ENCODE measurements at regions not wholly inside any gene's neighbourhood (a gene's known extent, or its start where the extent isn't known, plus 50 kb on each side); places are given as distances from the start of the nearest gene placed in this dataset.

DNA sequence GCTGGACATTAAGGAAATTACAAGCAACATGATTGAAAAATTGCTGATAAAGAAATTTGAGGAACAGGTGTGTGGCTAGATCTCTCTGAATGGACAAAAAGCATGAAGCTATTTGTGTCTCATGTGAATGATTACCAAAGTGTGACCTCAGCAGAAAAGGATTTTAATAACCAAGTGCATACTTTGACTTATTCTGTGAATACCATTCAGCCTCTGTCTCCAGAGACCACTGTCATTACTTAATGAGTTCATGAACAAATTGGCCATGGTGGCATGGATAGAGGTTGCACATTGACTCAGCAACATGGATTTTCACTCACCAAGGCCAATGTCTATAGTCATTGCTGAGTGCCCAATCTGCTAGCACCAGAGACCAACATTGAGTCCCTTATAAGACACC lies 874.6 kb upstream of the POT1 start:
- Mint-ChIP-seq H3K4me3 (ENCODE audit: unreplicated experiment) (no peak overlapping the region), H3K9me3 (ENCODE audit: unreplicated experiment) (no peaks in the 10 kb centered on the region), H3K4me1 (ENCODE audit: low read depth, unreplicated experiment) (no peaks in the 10 kb centered on the region), H3K36me3 (ENCODE audit: low read depth, unreplicated experiment) (no peaks in the 10 kb centered on the region), H3K27me3 (ENCODE audit: low read depth, unreplicated experiment) (no peaks in the 10 kb centered on the region), H3K27ac (ENCODE audit: unreplicated experiment) (no peak overlapping the region)
- H2AFZ ChIP-seq (ENCODE audit: low read depth, low read length) = no peak overlapping the region
- no peaks in the 10 kb centered on the region for H3K36me3 ChIP-seq (ENCODE audit: insufficient read depth, low read length)
- no peaks in the 10 kb centered on the region for H4K20me1 ChIP-seq (ENCODE audit: insufficient read depth, low read length)
- H3K27ac ChIP-seq (ENCODE audit: low read depth, low read length) = no peak overlapping the region
- DNase-seq (ENCODE audit: low read depth) = no peak
- no peak overlapping the region for H3K9ac ChIP-seq (ENCODE audit: low read length)
- H3K4me1 ChIP-seq (ENCODE audit: insufficient read depth, low read length) = no peaks in the 10 kb centered on the region
- TF ChIP-seq, protein P1, sequence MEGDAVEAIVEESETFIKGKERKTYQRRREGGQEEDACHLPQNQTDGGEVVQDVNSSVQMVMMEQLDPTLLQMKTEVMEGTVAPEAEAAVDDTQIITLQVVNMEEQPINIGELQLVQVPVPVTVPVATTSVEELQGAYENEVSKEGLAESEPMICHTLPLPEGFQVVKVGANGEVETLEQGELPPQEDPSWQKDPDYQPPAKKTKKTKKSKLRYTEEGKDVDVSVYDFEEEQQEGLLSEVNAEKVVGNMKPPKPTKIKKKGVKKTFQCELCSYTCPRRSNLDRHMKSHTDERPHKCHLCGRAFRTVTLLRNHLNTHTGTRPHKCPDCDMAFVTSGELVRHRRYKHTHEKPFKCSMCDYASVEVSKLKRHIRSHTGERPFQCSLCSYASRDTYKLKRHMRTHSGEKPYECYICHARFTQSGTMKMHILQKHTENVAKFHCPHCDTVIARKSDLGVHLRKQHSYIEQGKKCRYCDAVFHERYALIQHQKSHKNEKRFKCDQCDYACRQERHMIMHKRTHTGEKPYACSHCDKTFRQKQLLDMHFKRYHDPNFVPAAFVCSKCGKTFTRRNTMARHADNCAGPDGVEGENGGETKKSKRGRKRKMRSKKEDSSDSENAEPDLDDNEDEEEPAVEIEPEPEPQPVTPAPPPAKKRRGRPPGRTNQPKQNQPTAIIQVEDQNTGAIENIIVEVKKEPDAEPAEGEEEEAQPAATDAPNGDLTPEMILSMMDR (IDR thresholded peaks at IDR 0.05; ENCODE audit: insufficient read depth, low read depth, low read length) = no peak
- TF ChIP-seq EZH2 (IDR thresholded peaks at IDR 0.05; ENCODE audit: insufficient read depth, low read length) = no peak
- H3K4me3 ChIP-seq (ENCODE audit: insufficient read depth, low read depth, low read length) = no peak overlapping the region
- no peaks in the 10 kb centered on the region for H3K9me3 ChIP-seq (ENCODE audit: insufficient read depth, low read depth, low read length)
- no peak overlapping the region for H3K4me2 ChIP-seq (ENCODE audit: low read length)
- no peaks in the 10 kb centered on the region for H3K27me3 ChIP-seq (ENCODE audit: insufficient read depth, low read length)
- FAIRE-seq = no peak
- no peaks in the 10 kb centered on the region for H3K79me2 ChIP-seq (ENCODE audit: insufficient read depth, low read length)

DNA sequence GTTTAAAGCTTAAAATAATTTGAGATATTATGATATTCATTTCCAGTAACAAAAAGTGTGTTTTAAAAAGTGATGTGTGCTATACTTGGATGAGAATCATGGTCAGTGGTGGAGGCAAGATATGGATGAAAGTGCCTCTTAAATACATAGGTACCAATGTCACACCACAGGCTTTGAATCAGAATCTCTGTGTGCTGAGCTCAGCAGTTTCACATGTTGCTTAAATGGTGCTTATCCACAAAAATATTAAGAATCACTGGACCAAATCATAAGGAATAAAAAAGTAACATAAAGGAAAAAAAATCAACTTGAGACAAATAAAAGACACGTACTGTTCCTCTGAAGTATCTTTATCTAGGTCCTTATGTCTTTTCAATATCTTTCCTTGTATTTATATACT lies 850.5 kb upstream of the POT1 start:
- H3K9me3 Mint-ChIP-seq (ENCODE audit: unreplicated experiment) = no peaks in the 10 kb centered on the region
- H3K4me1 ChIP-seq (ENCODE audit: insufficient read depth, low read length) = no peaks in the 10 kb centered on the region

DNA sequence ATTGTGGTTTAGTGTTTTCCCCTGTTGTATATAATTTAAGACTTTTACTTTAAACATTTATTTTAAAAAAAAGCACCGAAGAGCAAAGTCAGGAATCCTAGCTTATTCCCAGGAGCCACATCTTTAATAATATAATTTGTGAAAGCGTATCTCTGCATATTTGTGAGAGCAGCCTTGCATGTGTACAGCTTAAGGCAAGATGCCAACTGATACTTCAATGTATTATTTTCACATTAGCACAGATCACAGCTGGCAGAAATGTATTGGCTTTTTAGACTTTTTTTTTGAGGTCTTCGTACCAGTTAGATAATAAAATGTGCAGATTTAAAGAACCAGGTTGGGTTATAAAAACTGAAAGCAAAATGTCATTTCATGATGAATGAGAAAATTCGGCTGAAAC lies 845.7 kb upstream of the POT1 start:
- H4K20me1 ChIP-seq (ENCODE audit: insufficient read depth, low read length) = no peaks in the 10 kb centered on the region
- Mint-ChIP-seq H3K9me3 (ENCODE audit: unreplicated experiment) (no peaks in the 10 kb centered on the region), H3K36me3 (ENCODE audit: low read depth, unreplicated experiment) (no peaks in the 10 kb centered on the region), H3K27ac (ENCODE audit: unreplicated experiment) (no peak overlapping the region), H3K4me3 (ENCODE audit: unreplicated experiment) (no peak overlapping the region), H3K27me3 (ENCODE audit: low read depth, unreplicated experiment) (no peaks in the 10 kb centered on the region), H3K4me1 (ENCODE audit: low read depth, unreplicated experiment) (no peaks in the 10 kb centered on the region)
- no peak overlapping the region for H3K4me3 ChIP-seq (ENCODE audit: insufficient read depth, low read depth, low read length)
- no peak overlapping the region for H3K27ac ChIP-seq (ENCODE audit: low read depth, low read length)
- no peak overlapping the region for H3K4me2 ChIP-seq (ENCODE audit: low read length)
- TF ChIP-seq EZH2 (IDR thresholded peaks at IDR 0.05; ENCODE audit: insufficient read depth, low read length) = no peak
- TF ChIP-seq, protein P1 (IDR thresholded peaks at IDR 0.05; ENCODE audit: insufficient read depth, low read depth, low read length) = no peak
- H3K27me3 ChIP-seq (ENCODE audit: insufficient read depth, low read length) = no peaks in the 10 kb centered on the region
- no peak overlapping the region for H2AFZ ChIP-seq (ENCODE audit: low read depth, low read length)
- H3K9ac ChIP-seq (ENCODE audit: low read length) = no peak overlapping the region
- DNase-seq (ENCODE audit: low read depth) (no peak), FAIRE-seq (no peak)
- H3K36me3 ChIP-seq (ENCODE audit: insufficient read depth, low read length) = no peaks in the 10 kb centered on the region
- no peaks in the 10 kb centered on the region for H3K4me1 ChIP-seq (ENCODE audit: insufficient read depth, low read length)
- H3K79me2 ChIP-seq (ENCODE audit: insufficient read depth, low read length) = no peaks in the 10 kb centered on the region
- H3K9me3 ChIP-seq (ENCODE audit: insufficient read depth, low read depth, low read length) = peaks cover 2% of the 10 kb centered on the region

More for the DNA sequence above, 850.5 kb upstream of the POT1 start:
- H3K79me2 ChIP-seq (ENCODE audit: insufficient read depth, low read length) = no peaks in the 10 kb centered on the region
- H3K4me3 Mint-ChIP-seq (ENCODE audit: unreplicated experiment) = no peak overlapping the region
- no peak for DNase-seq (ENCODE audit: low read depth)
- no peaks in the 10 kb centered on the region for H3K36me3 ChIP-seq (ENCODE audit: insufficient read depth, low read length)
- no peak for TF ChIP-seq EZH2 (IDR thresholded peaks at IDR 0.05; ENCODE audit: insufficient read depth, low read length)
- TF ChIP-seq, protein P1 (IDR thresholded peaks at IDR 0.05; ENCODE audit: insufficient read depth, low read depth, low read length) = no peak
- H3K4me1 Mint-ChIP-seq (ENCODE audit: low read depth, unreplicated experiment) = no peaks in the 10 kb centered on the region
- no peak for FAIRE-seq
- H3K36me3 Mint-ChIP-seq (ENCODE audit: low read depth, unreplicated experiment) = no peaks in the 10 kb centered on the region
- no peaks in the 10 kb centered on the region for H3K27me3 Mint-ChIP-seq (ENCODE audit: low read depth, unreplicated experiment)
- H3K4me2 ChIP-seq (ENCODE audit: low read length) = no peak overlapping the region
- no peaks in the 10 kb centered on the region for H3K9me3 ChIP-seq (ENCODE audit: insufficient read depth, low read depth, low read length)
- no peak overlapping the region for H2AFZ ChIP-seq (ENCODE audit: low read depth, low read length)
- H4K20me1 ChIP-seq (ENCODE audit: insufficient read depth, low read length) = no peaks in the 10 kb centered on the region
- no peak overlapping the region for H3K4me3 ChIP-seq (ENCODE audit: insufficient read depth, low read depth, low read length)
- no peaks in the 10 kb centered on the region for H3K27me3 ChIP-seq (ENCODE audit: insufficient read depth, low read length)
- no peak overlapping the region for H3K27ac Mint-ChIP-seq (ENCODE audit: unreplicated experiment)
- no peak overlapping the region for H3K9ac ChIP-seq (ENCODE audit: low read length)
- no peak overlapping the region for H3K27ac ChIP-seq (ENCODE audit: low read depth, low read length)

All from astrocyte (in vitro differentiated cells and primary cell).